Thymus (tissue), 11 donors: ENCODE measurements at regions not wholly inside any gene's neighbourhood (a gene's known extent, or its start where the extent isn't known, plus 50 kb on each side); places are given as distances from the start of the nearest gene placed in this dataset.

Experiments
- DNase-seq, 9 donors: peaks; one replicate each; pipeline ENCODE4 v3.0.0-alpha.2; 2013; ENCODE audit warnings: low spot score in 9 of 9, low read depth in 6 of 9, missing footprints in 1 of 9
- H3K27ac ChIP-seq, 2 donors: one replicate each; pipeline ENCODE4 v1.5.1; 2013; ENCODE audit warnings: control low read depth in 1 of 2, low read depth in 1 of 2, low read length in 1 of 2, mild to moderate bottlenecking in 1 of 2, moderate library complexity in 1 of 2
- H3K27me3 ChIP-seq, 2 donors: one replicate each; pipeline ENCODE4 v1.5.1; 2013; ENCODE audit warnings: low read length in 1 of 2; ENCODE audit not compliant: control insufficient read depth in 2 of 2, insufficient read depth in 1 of 2
- H3K36me3 ChIP-seq, 2 donors: one replicate each; pipeline ENCODE4 v1.5.1; 2013; ENCODE audit warnings: low read length in 1 of 2, mild to moderate bottlenecking in 1 of 2, moderate library complexity in 1 of 2; ENCODE audit not compliant: control insufficient read depth in 2 of 2, insufficient read depth in 2 of 2
- H3K4me1 ChIP-seq, 2 donors: one replicate each; pipeline ENCODE4 v1.5.1; 2013; ENCODE audit warnings: low read length in 2 of 2; ENCODE audit not compliant: control insufficient read depth in 2 of 2, insufficient read depth in 2 of 2
- H3K4me3 ChIP-seq, 2 donors: one replicate each; pipeline ENCODE4 v1.5.1; 2013; ENCODE audit warnings: low read length in 2 of 2, control low read depth in 1 of 2, mild to moderate bottlenecking in 1 of 2
- H3K9me3 ChIP-seq, 2 donors: one replicate each; pipeline ENCODE4 v1.5.1; 2013; ENCODE audit warnings: low read length in 1 of 2, mild to moderate bottlenecking in 1 of 2; ENCODE audit not compliant: control insufficient read depth in 2 of 2, insufficient read depth in 1 of 2
- WGBS: extraction: QIAGEN DNeasy Blood & Tissue Kit; methylation state at CpG from one replicate; pipeline ENCODE4 v1.1.7; 2013; 5-methylcytosine and 5-hydroxymethylcytosine counted together
- donor health status: healthy.

GRCh38 chr9:73613092-73613701 is 461.5 kb downstream of the ANXA1 start:
- no peaks in the 10 kb centered on the region for H3K36me3 ChIP-seq
- no peaks in the 10 kb centered on the region for H3K4me1 ChIP-seq
- H3K9me3 ChIP-seq, result no peaks in the 10 kb centered on the region
- no peaks in the 10 kb centered on the region for H3K27me3 ChIP-seq
- 88% methylated on average over 4 of the region's 4 CpGs for WGBS
- H3K27ac ChIP-seq, result no peak overlapping the region
- DNase-seq, result no peak
- no peak overlapping the region for H3K4me3 ChIP-seq

GRCh38 chr9:73615557-73615956 is 463.9 kb downstream of the ANXA1 start:
- H3K4me3 ChIP-seq, result no peak overlapping the region
- no peaks in the 10 kb centered on the region for H3K36me3 ChIP-seq
- no peak for DNase-seq

GRCh38 chr9:73617586-73617985 is 465.9 kb downstream of the ANXA1 start:
- Histone ChIP-seq H3K9me3 (no peaks in the 10 kb centered on the region), H3K36me3 (no peaks in the 10 kb centered on the region), H3K27ac (no peak overlapping the region), H3K4me1 (no peaks in the 10 kb centered on the region), H3K4me3 (no peak overlapping the region), H3K27me3 (no peaks in the 10 kb centered on the region)
- 84% methylated on average over 4 of the region's 4 CpGs for WGBS
- DNase-seq, result no peak

More at GRCh38 chr9:73615557-73615956, 463.9 kb downstream of the ANXA1 start:
- no peaks in the 10 kb centered on the region for H3K4me1 ChIP-seq
- H3K27me3 ChIP-seq, result no peaks in the 10 kb centered on the region
- no peak overlapping the region for H3K27ac ChIP-seq
- H3K9me3 ChIP-seq, result no peaks in the 10 kb centered on the region

GRCh38 chr9:73640971-73641370 is 489.3 kb downstream of the ANXA1 start:
- Histone ChIP-seq H3K36me3 (no peaks in the 10 kb centered on the region), H3K27me3 (no peaks in the 10 kb centered on the region), H3K4me3 (no peak overlapping the region), H3K9me3 (no peaks in the 10 kb centered on the region), H3K27ac (no peak overlapping the region), H3K4me1 (no peaks in the 10 kb centered on the region)
- DNase-seq, result peak in 3 of 9 donors; percentile 1 to 10 (median 3)
- WGBS, result 86% methylated on average over 1 of the region's 1 CpG

GRCh38 chr9:73643379-73644013 is 491.8 kb downstream of the ANXA1 start:
- no peaks in the 10 kb centered on the region for H3K27me3 ChIP-seq
- peaks cover 0 to 3% of the 10 kb centered on the region in 2 donors for H3K9me3 ChIP-seq
- 91% methylated on average over 7 of the region's 7 CpGs for WGBS
- H3K4me3 ChIP-seq, result no peak overlapping the region
- no peaks in the 10 kb centered on the region for H3K4me1 ChIP-seq
- no peak for DNase-seq
- H3K27ac ChIP-seq, result no peak overlapping the region
- H3K36me3 ChIP-seq, result no peaks in the 10 kb centered on the region

- no peak for DNase-seq
- Histone ChIP-seq H3K4me3 (no peak overlapping the region), H3K9me3 (peaks cover 0 to 3% of the 10 kb centered on the region in 2 donors), H3K36me3 (no peaks in the 10 kb centered on the region), H3K4me1 (no peaks in the 10 kb centered on the region), H3K27ac (no peak overlapping the region), H3K27me3 (no peaks in the 10 kb centered on the region)
- WGBS, result 97% methylated on average over 13 of the region's 13 CpGs
These were observed 495.9 kb downstream of the ANXA1 start for GRCh38 chr9:73647560-73647959.

- Histone ChIP-seq H3K27ac (no peak overlapping the region), H3K27me3 (no peaks in the 10 kb centered on the region), H3K9me3 (peaks cover 0 to 3% of the 10 kb centered on the region in 2 donors), H3K4me3 (no peak overlapping the region), H3K36me3 (no peaks in the 10 kb centered on the region), H3K4me1 (no peaks in the 10 kb centered on the region)
- no peak for DNase-seq
- 93% methylated on average over 10 of the region's 10 CpGs for WGBS
These were observed 497.9 kb downstream of the ANXA1 start for GRCh38 chr9:73649552-73649951.

GRCh38 chr9:73655363-73655762 is 503.7 kb downstream of the ANXA1 start:
- DNase-seq, result no peak
- WGBS, result 93% methylated on average over 1 of the region's 1 CpG
- H3K9me3 ChIP-seq, result no peaks in the 10 kb centered on the region

GRCh38 chr9:73655831-73656230 is 504.2 kb downstream of the ANXA1 start:
- Histone ChIP-seq H3K27me3 (no peaks in the 10 kb centered on the region), H3K36me3 (no peaks in the 10 kb centered on the region), H3K9me3 (no peaks in the 10 kb centered on the region), H3K27ac (no peak overlapping the region), H3K4me1 (no peaks in the 10 kb centered on the region), H3K4me3 (no peak overlapping the region)
- no peak for DNase-seq
- WGBS, result 91% methylated on average over 2 of the region's 2 CpGs

More at GRCh38 chr9:73655363-73655762, 503.7 kb downstream of the ANXA1 start:
- Histone ChIP-seq H3K4me3 (no peak overlapping the region), H3K36me3 (no peaks in the 10 kb centered on the region), H3K27me3 (no peaks in the 10 kb centered on the region), H3K4me1 (no peaks in the 10 kb centered on the region), H3K27ac (no peak overlapping the region)
